Activated CD8-positive, alpha-beta memory T cell treated with anti-CD3 and anti-CD28 coated beads, Interleukin-2, amount 10 ng/mL, durations not matched to agents 7 days and 5 days (primary cell): ENCODE measurements at regions not wholly inside any gene's neighbourhood (a gene's known extent, or its start where the extent isn't known, plus 50 kb on each side); places are given as distances from the start of the nearest gene placed in this dataset.
"Not testable (repeated sequence)": the region's sequence is repeated elsewhere in the genome, so short reads cannot be mapped to it uniquely, and the experiment has no call there.

Source experiments
- ATAC-seq: fragments of 150-1000 bp; cut with Tn5 transposase; one replicate; pipeline ENCODE4 v1.10.0; 2021; ENCODE audit warnings: moderate library complexity
- CTCF ChIA-PET: fragments of 350-600 bp; sonication (Branson Sonifier 250); formaldehyde crosslinking; loops from one replicate; lab custom pipeline; 2021; ENCODE audit warnings: antibody characterized with exemption; lab: Charles Lee
- DNase-seq: peaks from one replicate; pipeline ENCODE4 v3.0.0-alpha.2; 2020
- H3K27ac Mint-ChIP-seq: one replicate; pipeline ENCODE4 v1.8.0; 2021; ENCODE audit warnings: mild to moderate bottlenecking, mixed read lengths
- H3K27me3 Mint-ChIP-seq: one replicate; pipeline ENCODE4 v1.8.0; 2021; ENCODE audit warnings: mixed read lengths
- H3K36me3 Mint-ChIP-seq: one replicate; pipeline ENCODE4 v1.8.0; 2021; ENCODE audit warnings: mild to moderate bottlenecking, mixed read lengths
- H3K4me1 Mint-ChIP-seq: one replicate; pipeline ENCODE4 v1.8.0; 2021; ENCODE audit warnings: mixed read lengths
- H3K4me3 Mint-ChIP-seq: one replicate; pipeline ENCODE4 v1.8.0; 2021; ENCODE audit warnings: mild to moderate bottlenecking, moderate library complexity, mixed read lengths
- H3K9me3 Mint-ChIP-seq: one replicate; pipeline ENCODE4 v1.8.0; 2022; ENCODE audit warnings: low read depth, mixed read lengths

GRCh38 chr16:48082516-48082915, 73.3 kb downstream of the ABCC12 start:
- Mint-ChIP-seq H3K9me3 (no peaks in the 10 kb centered on the region), H3K36me3 (no peaks in the 10 kb centered on the region), H3K4me1 (no peaks in the 10 kb centered on the region), H3K4me3 (no peak overlapping the region), H3K27me3 (peaks cover 10% of the 10 kb centered on the region), H3K27ac (no peak overlapping the region)
- DNase-seq = no peak
- CTCF ChIA-PET = no interaction called here
- no peak for ATAC-seq

GRCh38 chr16:48081656-48082055, 74.1 kb downstream of the ABCC12 start:
- Mint-ChIP-seq H3K27ac (no peak overlapping the region), H3K4me3 (no peak overlapping the region), H3K36me3 (no peaks in the 10 kb centered on the region), H3K27me3 (peaks cover 4% of the 10 kb centered on the region), H3K4me1 (no peaks in the 10 kb centered on the region), H3K9me3 (no peaks in the 10 kb centered on the region)
- CTCF ChIA-PET = no interaction called here
- DNase-seq (no peak), ATAC-seq (no peak)

GRCh38 chr16:48076455-48077012, 79.3 kb downstream of the ABCC12 start:
- Mint-ChIP-seq H3K27me3 (peaks cover 3% of the 10 kb centered on the region), H3K4me1 (no peaks in the 10 kb centered on the region), H3K4me3 (no peak overlapping the region), H3K9me3 (no peaks in the 10 kb centered on the region), H3K27ac (no peak overlapping the region), H3K36me3 (no peaks in the 10 kb centered on the region)
- DNase-seq = no peak
- CTCF ChIA-PET = interaction anchor here (1.3 kb wide), 1 partner anchor 88 kb away, joined by 4 read pairs; no protein-coding TSS in a partner anchor
- ATAC-seq = no peak

GRCh38 chr16:48075398-48075797, 80.4 kb downstream of the ABCC12 start:
- Mint-ChIP-seq H3K4me3 (no peak overlapping the region), H3K9me3 (no peaks in the 10 kb centered on the region), H3K36me3 (no peaks in the 10 kb centered on the region), H3K4me1 (no peaks in the 10 kb centered on the region), H3K27me3 (peaks cover 3% of the 10 kb centered on the region), H3K27ac (no peak overlapping the region)
- DNase-seq (no peak), ATAC-seq (no peak)
- CTCF ChIA-PET = no interaction called here

- Mint-ChIP-seq H3K27me3 (peaks cover 2% of the 10 kb centered on the region), H3K4me3 (no peak overlapping the region), H3K36me3 (peaks cover 2% of the 10 kb centered on the region), H3K27ac (no peak overlapping the region), H3K9me3 (peaks cover 4% of the 10 kb centered on the region), H3K4me1 (no peaks in the 10 kb centered on the region)
- no peak for DNase-seq
- no peak for ATAC-seq
- CTCF ChIA-PET = no interaction called here
These were observed 88.4 kb downstream of the ABCC12 start for GRCh38 chr16:48067388-48067787.

DNA sequence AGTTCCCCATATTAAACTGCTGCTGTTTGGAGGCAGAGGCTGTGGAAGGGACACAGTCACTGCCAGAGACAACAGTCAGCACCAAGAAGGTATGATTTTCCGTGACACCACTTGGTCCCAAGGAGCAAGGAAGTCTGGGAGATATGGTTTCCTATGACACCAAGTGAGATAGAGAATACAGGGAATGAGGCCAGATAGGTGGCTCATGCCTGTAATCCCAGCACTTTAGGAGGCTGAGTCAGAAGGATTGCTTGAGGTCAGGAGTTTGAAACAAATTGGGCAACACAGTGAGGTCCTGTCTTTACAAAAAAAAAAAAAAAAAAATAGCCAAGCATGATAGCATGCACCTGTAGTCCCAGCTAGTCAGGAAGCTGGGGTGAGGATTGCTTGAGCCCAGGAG, 90.8 kb downstream of the ABCC12 start:
- Mint-ChIP-seq H3K4me3 (no peak overlapping the region), H3K9me3 (peaks cover 4% of the 10 kb centered on the region), H3K27me3 (peaks cover 6% of the 10 kb centered on the region), H3K36me3 (peaks cover 2% of the 10 kb centered on the region), H3K4me1 (no peaks in the 10 kb centered on the region), H3K27ac (no peak overlapping the region)
- DNase-seq = no peak
- no peak for ATAC-seq
- CTCF ChIA-PET = no interaction called here

GRCh38 chr16:48062681-48063080, 93.1 kb downstream of the ABCC12 start:
- no peak for DNase-seq
- Mint-ChIP-seq H3K27ac (no peak overlapping the region), H3K27me3 (peaks cover 6% of the 10 kb centered on the region), H3K4me3 (no peak overlapping the region), H3K4me1 (no peaks in the 10 kb centered on the region), H3K9me3 (peaks cover 4% of the 10 kb centered on the region), H3K36me3 (peaks cover 2% of the 10 kb centered on the region)
- ATAC-seq = no peak
- CTCF ChIA-PET = no interaction called here

GRCh38 chr16:48059936-48060335, 95.9 kb downstream of the ABCC12 start:
- no peak for DNase-seq

GRCh38 chr16:48059190-48059589, 96.6 kb downstream of the ABCC12 start:
- H3K27ac Mint-ChIP-seq, H3K36me3 Mint-ChIP-seq, CTCF ChIA-PET, H3K4me3 Mint-ChIP-seq, ATAC-seq, H3K4me1 Mint-ChIP-seq, DNase-seq, H3K9me3 Mint-ChIP-seq: not testable (repeated sequence)
- peaks cover 19% of the 10 kb centered on the region for H3K27me3 Mint-ChIP-seq

More at GRCh38 chr16:48059936-48060335, 95.9 kb downstream of the ABCC12 start:
- Mint-ChIP-seq H3K4me1 (no peaks in the 10 kb centered on the region), H3K27me3 (peaks cover 12% of the 10 kb centered on the region), H3K36me3 (peaks cover 2% of the 10 kb centered on the region), H3K9me3 (peaks cover 4% of the 10 kb centered on the region), H3K4me3 (no peak overlapping the region), H3K27ac (no peak overlapping the region)
- ATAC-seq = no peak
- CTCF ChIA-PET = no interaction called here

GRCh38 chr16:48057048-48057447, 98.7 kb downstream of the ABCC12 start:
- CTCF ChIA-PET = interaction anchor here (0.7 kb wide), 1 partner anchor 1955 kb away, joined by 4 read pairs; no protein-coding TSS in a partner anchor
- Mint-ChIP-seq H3K27ac (no peak overlapping the region), H3K4me1 (no peaks in the 10 kb centered on the region), H3K36me3 (no peaks in the 10 kb centered on the region), H3K27me3 (peaks cover 32% of the 10 kb centered on the region), H3K4me3 (no peak overlapping the region), H3K9me3 (no peaks in the 10 kb centered on the region)
- no peak for ATAC-seq
- DNase-seq = no peak

DNA sequence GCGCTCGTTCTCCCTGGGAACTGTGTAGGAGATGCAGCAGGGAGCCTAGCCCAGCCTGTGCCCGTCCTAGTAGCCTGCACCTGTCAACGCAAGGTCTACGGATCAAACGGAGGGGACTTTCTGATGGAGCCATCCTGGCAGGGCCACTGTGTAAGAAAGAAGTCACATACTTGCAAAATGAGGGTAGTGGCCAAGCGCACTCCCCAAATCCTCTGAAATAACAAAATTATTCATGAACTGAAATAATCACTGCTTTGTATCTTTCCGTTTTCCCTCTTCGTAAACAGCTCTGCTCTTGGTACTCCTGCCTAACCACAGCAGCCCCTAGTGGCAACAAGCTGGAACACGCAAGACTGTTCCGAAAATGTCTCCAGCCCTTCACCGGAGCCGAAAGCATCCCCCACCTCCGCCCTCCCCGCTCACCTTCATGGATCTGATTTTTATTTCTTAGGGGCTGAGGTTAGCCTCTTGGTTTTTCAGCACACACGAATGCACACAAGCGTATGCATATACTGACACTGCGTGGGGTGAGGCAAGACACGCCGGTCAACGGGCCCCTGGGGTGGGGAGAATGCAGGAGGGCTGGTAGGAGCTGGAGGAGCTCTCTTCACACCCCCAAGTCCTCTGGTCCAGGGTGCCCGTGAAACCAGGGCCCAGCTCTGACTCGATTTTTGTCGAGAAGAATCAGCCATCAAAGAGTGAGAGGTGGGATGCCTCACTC, 100.8 kb downstream of the ABCC12 start:
- no peaks in the 10 kb centered on the region for H3K36me3 Mint-ChIP-seq
- H3K4me1 Mint-ChIP-seq = peaks cover 2% of the 10 kb centered on the region
- no peaks in the 10 kb centered on the region for H3K9me3 Mint-ChIP-seq
- no peak overlapping the region for H3K27ac Mint-ChIP-seq
- ATAC-seq (no peak), DNase-seq (peak; percentile 56)
- peaks cover 38% of the 10 kb centered on the region for H3K27me3 Mint-ChIP-seq
- CTCF ChIA-PET = interaction anchor here (0.6 to 1.9 kb wide), 9 partner anchors 8 to 1107 kb away, joined by 3 to 12 read pairs (median 3); partner anchors contain the start of gene NETO2
- no peak overlapping the region for H3K4me3 Mint-ChIP-seq

GRCh38 chr16:48053418-48053745, 102.4 kb downstream of the ABCC12 start:
- Mint-ChIP-seq H3K36me3 (no peaks in the 10 kb centered on the region), H3K4me3 (no peak overlapping the region), H3K4me1 (peaks cover 2% of the 10 kb centered on the region), H3K27me3 (peaks cover 40% of the 10 kb centered on the region), H3K27ac (no peak overlapping the region), H3K9me3 (no peaks in the 10 kb centered on the region)
- CTCF ChIA-PET = no interaction called here
- DNase-seq = no peak
- no peak for ATAC-seq

- CTCF ChIA-PET = no interaction called here
- H3K27ac Mint-ChIP-seq = no peak overlapping the region
- ATAC-seq (no peak), DNase-seq (no peak)
- H3K36me3 Mint-ChIP-seq = no peaks in the 10 kb centered on the region
- H3K4me1 Mint-ChIP-seq = peaks cover 2% of the 10 kb centered on the region
- no peak overlapping the region for H3K4me3 Mint-ChIP-seq
- peaks cover 42% of the 10 kb centered on the region for H3K27me3 Mint-ChIP-seq
- no peaks in the 10 kb centered on the region for H3K9me3 Mint-ChIP-seq
These were observed 102.9 kb downstream of the ABCC12 start for GRCh38 chr16:48052731-48053417.

- peaks cover 47% of the 10 kb centered on the region for H3K27me3 Mint-ChIP-seq
- ATAC-seq = no peak
- peaks cover 2% of the 10 kb centered on the region for H3K4me1 Mint-ChIP-seq
- no peak for DNase-seq
- H3K36me3 Mint-ChIP-seq = no peaks in the 10 kb centered on the region
- H3K27ac Mint-ChIP-seq = no peak overlapping the region
- H3K4me3 Mint-ChIP-seq = no peak overlapping the region
- CTCF ChIA-PET = no interaction called here
- H3K9me3 Mint-ChIP-seq = no peaks in the 10 kb centered on the region
These were observed 104.9 kb downstream of the ABCC12 start for GRCh38 chr16:48050871-48051270.
